HG02571 (cell line): ENCODE measurements at regions not wholly inside any gene's neighbourhood (a gene's known extent, or its start where the extent isn't known, plus 50 kb on each side); places are given as distances from the start of the nearest gene placed in this dataset.

Experiments used
- ATAC-seq: cut with Tn5 transposase; IDR thresholded peaks from one replicate; pipeline ENCODE4 v1.9.1; 2021; ENCODE audit warnings: mild to moderate bottlenecking, moderate library complexity; ENCODE audit not compliant: unreplicated experiment

DNA sequence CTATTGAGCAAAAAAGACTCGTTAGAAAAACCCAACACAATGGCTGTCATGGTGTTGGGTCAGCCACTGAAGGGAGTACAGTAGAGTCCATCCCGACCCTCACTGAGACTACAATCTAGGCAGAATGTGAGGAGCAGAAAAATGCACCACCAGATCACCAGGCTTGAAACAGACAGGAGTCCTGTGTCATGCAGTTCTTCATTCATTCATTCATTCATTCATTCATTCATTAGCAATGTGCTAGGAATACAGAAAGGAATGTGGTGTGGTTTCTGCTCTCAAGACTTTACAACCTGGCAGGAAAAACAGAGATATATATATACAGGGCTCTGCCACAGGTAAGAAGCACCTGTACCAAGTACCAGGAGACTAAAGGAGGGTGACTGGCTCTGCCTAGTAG, 392.3 kb downstream of the OMA1 start:
- no peak for ATAC-seq

DNA sequence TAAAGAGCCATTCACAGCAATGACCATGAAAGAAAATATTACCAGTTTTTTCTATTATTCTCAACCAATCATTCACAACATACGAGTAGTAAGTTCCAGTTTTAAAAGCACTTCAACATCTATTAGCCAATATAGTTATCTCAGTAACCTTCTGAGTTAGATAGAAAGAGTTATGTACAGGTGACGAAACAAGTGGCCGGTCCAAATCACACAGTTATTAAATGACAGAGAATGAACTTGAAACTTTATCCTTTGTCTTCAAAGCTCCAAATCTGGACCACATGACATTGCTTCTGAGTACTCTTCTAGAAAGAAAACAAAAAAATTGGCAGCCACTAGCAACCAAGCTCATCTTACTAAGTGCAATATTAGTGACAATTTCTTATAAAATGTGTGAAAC, 393.8 kb downstream of the OMA1 start:
- no peak for ATAC-seq

DNA sequence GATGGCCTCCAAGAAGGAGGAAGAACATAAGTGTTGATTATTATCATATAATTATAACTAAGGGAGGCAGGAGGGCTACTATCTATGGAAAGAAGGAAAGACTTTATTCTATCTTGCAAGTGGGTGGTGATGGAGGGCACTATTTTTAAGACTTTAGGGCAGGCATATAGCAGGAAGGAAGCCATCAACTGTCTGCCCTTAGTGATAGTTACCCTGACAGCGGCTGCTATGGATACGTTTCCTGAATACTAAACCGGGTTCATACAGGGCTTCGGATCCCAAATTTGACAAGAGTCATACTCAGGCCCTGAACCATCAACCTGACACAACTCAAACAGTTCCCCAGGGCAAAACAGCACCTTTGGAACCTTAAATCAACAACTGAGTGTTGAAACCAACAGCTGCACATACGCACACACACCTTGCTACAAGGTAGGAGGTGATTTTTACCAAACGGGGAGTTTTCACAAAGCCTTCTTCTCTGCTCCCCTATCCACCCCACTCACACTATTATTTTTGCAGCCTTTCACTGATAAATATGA, 397.2 kb downstream of the OMA1 start:
- ATAC-seq = no peak

DNA sequence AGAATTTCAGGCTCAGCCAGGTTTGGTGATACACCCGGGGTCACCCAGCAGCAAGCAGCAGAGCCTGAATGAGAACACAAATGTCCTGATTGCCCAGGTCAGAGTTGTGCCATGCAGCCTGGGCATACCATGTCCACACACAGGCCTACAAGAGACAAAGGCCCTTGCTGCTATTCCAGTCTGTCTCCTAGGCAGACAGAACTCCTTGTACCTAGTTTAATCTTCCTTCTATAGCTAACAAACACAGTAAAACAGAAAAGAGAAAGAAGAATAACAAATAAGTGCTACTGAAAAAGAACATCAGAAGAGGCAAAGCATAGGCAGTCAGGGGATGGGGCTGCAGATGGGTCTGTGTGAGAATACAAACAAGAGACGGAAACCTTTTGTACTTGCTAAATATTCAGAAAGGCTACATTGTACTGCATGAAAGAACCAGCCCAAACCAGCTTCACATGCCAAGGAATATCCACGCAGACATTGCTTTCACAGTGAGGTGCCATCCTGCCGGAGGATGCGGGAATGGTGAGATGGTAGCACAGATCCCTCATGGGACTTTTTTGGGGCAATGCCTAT, 401.7 kb downstream of the OMA1 start:
- no peak for ATAC-seq

DNA sequence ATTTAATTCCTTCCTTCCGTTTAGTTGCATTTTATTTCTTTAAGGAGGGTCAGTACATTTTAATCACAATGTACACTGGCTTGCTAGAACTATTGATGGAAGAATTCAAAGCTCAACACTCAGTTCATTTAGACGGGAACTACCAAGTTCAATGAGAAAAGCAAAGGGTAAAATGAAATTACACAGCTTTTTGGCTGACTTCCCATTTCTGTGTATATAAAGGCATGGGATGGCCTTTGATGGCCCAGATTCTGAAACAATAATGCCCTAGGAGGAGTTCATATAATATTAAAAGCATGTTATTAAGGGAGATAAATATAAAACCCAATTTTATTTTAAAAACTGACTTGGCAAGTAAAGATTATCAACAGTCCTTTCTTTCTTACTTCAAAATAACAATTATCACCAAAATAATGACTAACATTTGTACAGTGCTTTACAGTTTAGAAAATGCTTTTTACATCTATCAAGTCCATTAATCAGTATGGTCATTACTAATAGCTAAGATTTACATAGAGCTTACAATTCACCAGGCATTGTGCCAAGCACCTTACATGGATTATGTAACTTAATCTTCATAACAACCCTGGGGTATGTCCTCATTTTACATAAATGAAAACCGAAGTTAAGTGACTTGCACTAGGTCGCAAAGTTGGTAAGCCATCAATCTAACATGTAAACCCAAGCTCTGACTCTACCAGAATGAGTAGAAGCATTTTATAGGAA, 402.4 kb downstream of the OMA1 start:
- ATAC-seq = no peak

DNA sequence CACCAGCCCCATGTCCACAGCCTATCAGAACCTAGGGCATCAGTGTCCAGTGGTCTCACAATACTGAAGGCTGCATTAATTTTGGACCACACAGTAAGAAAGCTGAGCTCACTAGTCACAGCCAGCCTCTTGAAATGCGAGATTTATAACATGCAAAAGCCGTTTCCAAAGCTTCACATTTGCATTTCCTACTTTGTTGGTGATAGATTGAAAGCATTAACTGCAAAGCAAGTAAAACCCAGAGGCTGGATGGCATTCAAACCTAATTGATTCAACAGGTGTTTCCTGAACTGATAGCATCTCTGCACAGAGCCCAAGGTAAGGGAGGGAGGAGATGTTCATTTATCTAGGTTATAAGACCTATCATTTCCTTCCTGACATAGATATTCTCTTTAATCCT, 410.1 kb downstream of the OMA1 start:
- ATAC-seq = no peak

DNA sequence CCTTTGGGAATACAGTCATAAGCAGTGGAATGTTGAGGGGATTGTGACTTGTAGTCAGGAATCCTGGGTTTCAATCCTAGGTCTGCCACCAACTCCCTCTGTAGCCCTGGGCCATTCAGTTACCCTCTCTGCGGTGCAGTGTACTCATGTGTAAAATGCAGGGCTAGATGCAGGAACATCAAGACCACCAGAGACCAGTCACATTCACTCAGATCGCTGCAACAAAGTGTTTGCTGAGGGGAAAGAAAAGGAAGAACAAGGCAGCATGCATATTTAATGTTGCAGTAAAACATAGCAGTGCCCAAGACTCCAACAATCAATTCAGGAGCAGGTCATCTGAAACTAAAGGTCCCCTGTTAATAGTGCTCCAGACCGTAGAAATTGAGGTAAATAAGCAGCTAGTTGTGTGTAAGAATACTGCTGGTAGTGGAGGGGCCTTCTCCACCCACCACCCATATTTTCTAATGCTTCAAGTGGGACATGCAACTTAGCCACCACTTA, 410.7 kb downstream of the OMA1 start:
- no peak for ATAC-seq

DNA sequence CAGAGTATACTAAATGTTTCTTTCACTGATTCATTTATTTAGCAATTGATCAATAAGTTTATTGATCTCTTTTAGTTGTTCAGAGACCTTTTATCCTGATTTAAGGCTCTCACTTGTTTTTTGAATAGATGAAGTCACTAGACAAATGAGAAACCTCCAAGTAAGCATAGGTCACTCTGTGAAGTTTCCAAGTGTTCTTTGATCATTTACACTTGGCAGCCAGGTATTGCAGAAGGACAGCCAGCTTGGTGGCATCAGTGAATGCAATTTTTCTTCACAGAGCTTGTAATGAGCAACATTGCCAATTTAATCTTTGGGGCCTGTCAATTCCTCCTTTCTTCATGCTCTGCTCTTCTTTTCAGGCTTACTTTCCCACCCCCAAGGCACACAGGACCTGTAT, 413.0 kb downstream of the OMA1 start:
- ATAC-seq = no peak

DNA sequence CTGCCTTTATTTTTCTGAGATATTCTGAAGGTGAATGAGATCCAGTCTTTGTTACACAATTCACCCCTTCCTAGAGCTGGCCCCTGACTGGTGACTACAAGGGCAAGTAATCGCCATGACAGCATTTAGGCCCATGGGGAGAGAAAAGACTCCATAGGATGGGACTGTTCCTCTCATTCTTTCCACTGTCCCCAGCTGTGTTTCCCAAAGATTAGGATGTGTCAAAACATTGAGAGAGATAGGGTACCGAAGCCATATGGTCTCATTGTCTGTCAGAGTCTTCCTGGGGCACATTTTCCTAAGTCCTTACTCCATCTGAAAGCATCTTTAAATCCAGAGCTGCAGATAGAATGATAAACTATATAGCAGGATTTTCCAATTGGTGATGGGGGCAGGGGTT, 423.5 kb downstream of the OMA1 start:
- ATAC-seq = no peak

DNA sequence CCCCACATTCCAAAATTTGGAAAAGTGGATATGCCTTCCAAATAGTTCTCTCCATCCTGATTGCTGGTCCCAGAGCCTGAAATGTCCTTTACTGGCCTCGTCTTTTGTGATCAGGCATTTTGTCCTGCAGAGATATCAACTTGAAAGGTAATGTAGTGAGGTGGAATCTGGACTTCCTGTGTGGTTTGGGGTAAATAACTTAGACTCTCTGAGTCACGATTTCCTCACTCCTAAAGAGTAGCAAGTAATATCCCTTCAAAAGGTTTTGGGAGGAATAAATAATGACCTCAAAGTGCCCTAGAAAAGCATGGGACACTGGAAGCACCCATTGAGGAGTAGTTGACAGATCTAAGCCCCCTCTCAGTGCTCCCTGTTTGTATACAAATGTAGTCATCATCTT, 426.6 kb downstream of the OMA1 start:
- ATAC-seq = no peak

DNA sequence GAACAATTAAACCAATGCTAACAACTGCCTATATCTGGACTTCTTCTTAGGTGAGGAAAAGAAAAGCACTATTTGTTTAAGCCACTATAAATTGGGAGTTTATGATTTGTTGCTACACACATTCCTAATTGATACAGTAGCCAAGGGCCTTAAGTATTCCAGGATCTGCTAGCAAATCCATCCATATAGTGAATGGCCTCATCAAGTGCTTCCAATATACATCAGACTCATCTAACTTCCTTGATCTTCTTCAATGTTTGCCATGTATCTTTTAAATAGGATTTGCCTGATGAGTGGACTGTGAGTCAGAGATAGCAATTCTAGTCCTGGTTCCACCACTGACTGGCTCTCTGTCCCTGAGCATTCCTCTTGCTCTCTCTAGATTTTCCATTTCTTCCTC, 430.2 kb downstream of the OMA1 start:
- no peak for ATAC-seq

DNA sequence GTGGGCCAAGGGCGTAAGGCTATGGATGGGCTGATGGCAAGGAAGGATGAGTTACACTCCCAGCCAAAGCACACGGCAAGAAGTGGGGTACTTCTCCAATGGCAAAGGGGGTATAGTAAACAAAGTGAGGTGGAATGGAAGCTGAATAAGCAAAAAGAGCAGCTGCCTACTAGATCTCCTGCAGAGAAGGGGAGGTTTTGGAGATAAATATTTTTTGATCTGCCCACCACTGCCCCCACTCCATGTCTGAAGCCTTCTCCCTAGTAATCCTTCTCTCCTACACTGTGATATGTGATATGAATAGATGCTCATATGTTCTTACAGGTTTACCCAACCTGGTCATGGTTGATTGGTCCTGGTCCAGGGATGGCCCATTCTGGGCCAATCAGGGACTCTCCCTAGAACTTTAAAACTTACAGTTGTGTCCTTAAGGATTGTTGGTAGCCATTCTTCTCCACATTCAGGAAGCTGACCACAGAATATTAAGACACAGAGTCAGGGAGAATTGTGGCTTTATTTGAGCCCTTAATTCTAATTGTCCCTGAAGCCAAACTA, 436.8 kb downstream of the OMA1 start:
- ATAC-seq = no peak

DNA sequence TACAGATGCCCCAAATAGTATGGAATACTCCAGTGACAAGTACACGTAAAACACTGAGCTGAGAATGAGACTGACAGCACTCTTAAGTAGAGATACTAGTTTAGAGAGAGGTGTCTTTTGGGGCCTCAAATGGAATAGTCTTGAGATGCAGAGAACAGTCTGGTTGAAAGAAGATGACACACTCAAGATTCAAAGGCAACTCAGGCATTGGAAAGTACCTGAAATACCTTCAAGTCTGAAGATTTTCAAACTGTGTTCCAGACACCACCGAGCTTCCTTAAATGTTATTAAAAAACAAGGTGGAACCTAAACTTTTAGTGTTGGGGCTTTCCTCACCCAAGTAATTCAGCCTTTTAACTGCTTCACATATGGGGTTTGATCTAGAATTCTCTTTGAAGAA, 437.7 kb downstream of the OMA1 start:
- ATAC-seq = no peak

DNA sequence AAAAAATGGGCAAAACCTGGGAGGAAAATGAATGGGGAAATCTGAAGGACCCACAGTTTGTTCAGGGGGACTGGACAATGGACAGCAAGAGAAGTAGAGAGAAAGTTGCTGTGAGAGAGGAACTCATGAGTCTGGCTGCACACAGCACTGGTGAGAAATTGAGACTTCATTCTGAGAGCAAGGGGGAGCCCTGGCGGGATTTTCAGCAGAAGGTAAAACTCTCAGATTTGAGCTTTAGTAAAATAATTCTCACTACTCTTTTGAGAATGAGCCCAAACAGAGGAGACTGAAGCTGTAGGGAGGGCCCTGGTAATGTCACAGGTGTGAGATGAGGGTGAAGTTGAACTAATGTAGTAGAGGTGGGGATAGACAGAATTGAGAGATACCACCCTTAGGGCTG, 438.6 kb downstream of the OMA1 start:
- ATAC-seq = peak; percentile 47

DNA sequence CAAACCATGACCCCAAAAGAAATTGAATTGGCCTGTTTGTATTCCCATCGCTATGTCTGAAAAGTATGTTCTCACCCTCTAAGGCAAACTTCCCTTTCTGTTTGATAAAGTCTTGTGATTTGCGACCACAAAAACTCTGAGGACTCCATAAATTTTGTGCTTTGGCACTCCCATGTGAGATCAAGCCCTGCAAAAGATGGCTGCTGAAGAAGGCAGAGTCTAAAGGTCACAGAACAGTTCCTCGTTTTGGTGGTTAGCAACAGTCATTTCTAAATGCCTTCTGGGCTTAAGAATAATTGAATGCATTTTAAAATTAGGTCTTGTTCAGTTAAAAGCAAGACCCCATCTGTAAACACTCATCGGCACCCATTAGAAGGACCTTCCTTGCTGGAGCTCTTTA, 441.6 kb downstream of the OMA1 start:
- ATAC-seq = no peak

DNA sequence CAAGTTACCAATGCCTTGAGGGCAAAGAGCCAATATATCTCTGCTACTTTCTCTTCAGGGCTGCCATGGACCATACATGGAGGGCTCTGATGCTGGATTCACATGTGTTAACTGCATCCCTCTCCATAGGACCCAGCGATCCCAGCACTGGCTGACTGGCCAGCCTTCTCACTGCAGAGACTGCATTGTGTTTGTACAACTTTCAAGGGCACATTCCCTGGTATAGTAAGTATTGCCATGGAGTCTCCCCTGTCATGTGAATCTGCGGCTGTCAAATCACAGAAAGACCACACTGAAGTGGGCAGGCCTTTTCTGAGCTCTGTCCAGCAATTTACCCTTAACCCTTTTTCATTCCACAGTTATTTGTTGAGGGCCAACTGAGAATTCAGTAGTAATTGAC, 449.8 kb downstream of the OMA1 start:
- no peak for ATAC-seq

DNA sequence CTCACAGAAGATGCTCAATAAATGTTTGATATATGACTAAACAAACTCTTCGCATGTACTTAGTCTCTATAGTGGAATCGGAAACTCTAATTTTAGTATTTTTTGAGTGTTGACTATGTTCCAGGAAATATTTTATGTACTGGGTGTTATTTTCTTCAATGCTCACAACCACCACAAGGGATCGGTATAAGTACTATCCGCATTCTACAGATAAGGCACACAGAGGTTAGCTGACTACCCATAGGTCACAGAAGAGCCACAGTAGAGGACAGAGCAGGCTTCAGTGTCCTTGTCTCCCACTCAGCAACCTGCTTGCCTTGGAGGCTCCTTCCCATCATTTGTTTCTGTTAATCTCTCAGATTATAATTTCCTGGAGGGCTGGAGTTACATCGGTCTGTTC, 451.3 kb downstream of the OMA1 start:
- no peak for ATAC-seq

DNA sequence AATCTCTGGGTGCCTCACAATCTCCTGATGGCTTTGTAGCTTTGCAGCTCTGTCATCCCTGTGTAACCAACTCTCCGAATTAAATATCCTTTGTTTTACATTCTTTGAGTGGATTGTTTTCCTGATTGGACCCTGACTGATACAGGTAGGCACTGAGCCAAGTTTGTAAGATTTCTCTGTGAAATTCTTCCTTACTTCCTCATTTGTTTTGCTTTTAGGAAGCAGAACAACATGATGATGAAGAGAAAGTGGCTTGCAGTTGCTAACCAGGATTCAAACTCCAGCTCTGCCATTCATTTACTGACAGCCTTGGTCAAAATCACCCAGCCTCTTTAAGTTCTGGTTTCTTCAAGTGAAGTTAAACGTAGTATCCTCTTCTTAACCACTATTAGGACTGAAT, 452.3 kb downstream of the OMA1 start:
- no peak for ATAC-seq

DNA sequence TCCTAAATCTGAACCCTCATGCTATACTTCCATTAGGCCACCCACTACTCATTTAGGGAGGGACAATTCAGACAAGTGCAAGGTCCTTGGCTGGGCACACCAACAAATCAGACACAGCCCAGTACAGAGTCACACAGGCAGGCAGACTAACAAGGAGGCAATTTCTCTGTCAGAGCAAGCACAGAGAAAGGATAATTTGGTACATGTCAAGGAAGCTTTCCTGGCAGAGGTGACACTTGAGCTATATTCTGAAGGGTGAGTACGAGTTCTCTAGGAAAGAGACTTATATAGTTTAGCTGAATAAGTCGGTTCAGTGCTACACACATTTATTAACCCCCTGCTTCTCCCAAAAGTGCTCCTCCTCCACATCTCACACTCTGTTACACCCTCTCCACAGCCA, 455.9 kb downstream of the OMA1 start:
- no peak for ATAC-seq

DNA sequence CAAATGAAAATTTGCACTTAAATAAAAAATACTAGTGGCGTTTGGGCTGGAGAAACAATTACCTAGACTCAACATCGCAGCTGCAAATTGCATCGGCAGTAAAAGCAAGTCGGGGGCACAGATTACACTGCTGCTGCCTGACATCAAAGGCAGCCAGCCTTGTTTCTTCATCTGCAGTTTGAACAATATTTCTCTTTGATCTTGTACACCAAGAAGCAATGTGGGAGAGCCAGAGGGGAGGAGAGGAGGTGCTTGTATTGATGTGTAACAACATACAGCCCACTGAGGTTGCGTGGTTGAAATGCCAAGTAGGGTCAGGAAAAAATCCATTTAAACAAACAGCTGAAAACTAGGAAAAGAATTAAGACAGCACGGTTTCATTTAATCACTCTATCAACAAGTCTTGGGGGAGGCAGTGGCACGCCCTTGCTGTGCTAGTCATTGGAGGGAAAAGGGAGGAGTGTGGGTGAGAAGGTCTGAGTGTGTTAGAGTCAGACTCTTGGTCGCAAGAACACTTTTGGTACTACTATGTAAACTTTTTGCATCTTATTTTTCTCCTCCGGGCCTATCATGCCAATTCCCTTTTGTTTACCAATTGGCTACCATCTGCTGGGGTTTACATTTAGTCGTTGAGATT, 456.5 kb downstream of the OMA1 start:
- ATAC-seq = no peak

DNA sequence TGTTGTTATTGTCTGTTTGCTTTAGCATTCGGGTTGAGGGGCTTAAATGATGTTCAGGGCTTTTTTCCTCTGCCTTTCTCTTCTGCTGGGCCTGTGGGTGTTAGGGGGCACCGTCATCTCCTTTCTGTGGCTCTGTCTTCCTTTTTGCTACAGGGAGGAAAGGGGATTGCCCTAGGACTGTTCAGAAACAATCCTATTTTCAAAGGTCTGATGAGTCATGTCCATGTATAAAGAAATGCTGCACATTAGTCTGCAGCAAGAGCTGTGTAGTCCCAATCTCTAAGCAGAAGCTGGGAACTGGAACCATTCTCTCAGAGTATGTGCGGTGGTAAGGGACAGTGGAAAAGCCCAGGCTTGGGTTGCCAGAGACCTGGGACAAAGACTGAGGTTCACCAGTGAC, 462.3 kb downstream of the OMA1 start:
- no peak for ATAC-seq

DNA sequence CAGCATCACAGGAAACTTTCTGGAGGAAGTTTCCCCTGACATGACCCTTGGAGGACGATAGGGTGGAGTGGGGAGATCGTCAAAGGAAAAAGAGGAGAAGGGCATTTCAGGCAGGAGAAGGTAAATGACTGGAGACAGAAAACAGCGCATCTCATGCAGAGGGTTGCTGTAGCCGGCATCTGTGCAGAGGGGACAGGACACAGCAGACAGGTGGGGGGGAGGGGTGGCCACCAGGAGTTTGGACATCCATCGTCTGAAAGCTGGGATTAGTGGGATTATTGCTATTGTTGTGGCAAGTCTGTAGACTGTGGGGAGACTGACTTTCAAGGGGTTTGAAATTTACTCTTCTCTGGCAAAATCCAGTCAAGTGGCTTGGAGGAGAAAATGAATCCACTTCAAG, 463.9 kb downstream of the OMA1 start:
- no peak for ATAC-seq
